H9 (cell line): ENCODE measurements at regions not wholly inside any gene's neighbourhood (a gene's known extent, or its start where the extent isn't known, plus 50 kb on each side); places are given as distances from the start of the nearest gene placed in this dataset.
"Not testable (repeated sequence)": the region's sequence is repeated elsewhere in the genome, so short reads cannot be mapped to it uniquely, and the experiment has no call there.

Experiments used
- DNase-seq: peaks from one replicate; pipeline ENCODE4 v3.0.0-alpha.2; 2017
- H2AFZ ChIP-seq: one replicate; pipeline ENCODE4 v1.6.1; 2013; ENCODE audit warnings: mild to moderate bottlenecking, low read length, control low read depth, moderate library complexity
- H2AK5ac ChIP-seq: 2 replicates; pipeline ENCODE4 v1.6.1; 2013; ENCODE audit warnings: low read length, control low read depth, mixed read lengths; ENCODE audit not compliant: insufficient read length
- H2BK120ac ChIP-seq: one replicate; pipeline ENCODE4 v1.6.1; 2013; ENCODE audit warnings: low read depth, mild to moderate bottlenecking, low read length, control low read depth, inconsistent platforms; ENCODE audit not compliant: poor library complexity, severe bottlenecking
- H2BK12ac ChIP-seq: 2 replicates; pipeline ENCODE4 v1.6.1; 2013; ENCODE audit warnings: low read length, control low read depth, mixed read lengths, low read depth; ENCODE audit not compliant: insufficient read length
- H2BK15ac ChIP-seq: 2 replicates; pipeline ENCODE4 v1.6.1; 2013; ENCODE audit warnings: low read depth, low read length, control low read depth
- H2BK20ac ChIP-seq: one replicate; pipeline ENCODE4 v1.6.1; 2013; ENCODE audit warnings: low read depth, mild to moderate bottlenecking, low read length, control low read depth, inconsistent platforms; ENCODE audit not compliant: poor library complexity, severe bottlenecking
- H2BK5ac ChIP-seq: 2 replicates; pipeline ENCODE4 v1.6.1; 2013; ENCODE audit warnings: low read length, control low read depth, mixed read lengths; ENCODE audit not compliant: insufficient read length
- H3K14ac ChIP-seq: 2 replicates; pipeline ENCODE4 v1.6.1; 2013; ENCODE audit warnings: low read length, control low read depth; ENCODE audit not compliant: insufficient read depth
- H3K18ac ChIP-seq: 2 replicates; pipeline ENCODE4 v1.6.1; 2013; ENCODE audit warnings: low read depth, mild to moderate bottlenecking, mixed read lengths, low read length, control low read depth; ENCODE audit not compliant: insufficient read length
- H3K23ac ChIP-seq: 2 replicates; pipeline ENCODE4 v1.6.1; 2013; ENCODE audit warnings: low read length, control low read depth, mixed read lengths, low read depth; ENCODE audit not compliant: insufficient read length
- H3K23me2 ChIP-seq: 2 replicates; pipeline ENCODE4 v1.6.1; 2013; ENCODE audit warnings: low read depth, mild to moderate bottlenecking, mixed read lengths, low read length, control low read depth; ENCODE audit not compliant: insufficient read length, poor library complexity, severe bottlenecking
- H3K27ac ChIP-seq: 2 replicates; pipeline ENCODE4 v1.5.1; 2013; ENCODE audit warnings: low read length, control low read depth, mixed read lengths, low read depth; ENCODE audit not compliant: insufficient read length
- H3K27me3 ChIP-seq: 2 replicates; pipeline ENCODE4 v1.6.1; 2013; ENCODE audit warnings: low read length, control low read depth, inconsistent platforms; ENCODE audit not compliant: insufficient read depth
- H3K4ac ChIP-seq: 2 replicates; pipeline ENCODE4 v1.6.1; 2013; ENCODE audit warnings: low read depth, mild to moderate bottlenecking, control low read depth, inconsistent platforms, low read length, moderate library complexity
- H3K4me1 ChIP-seq: 2 replicates; pipeline ENCODE4 v1.6.1; 2013; ENCODE audit warnings: low read length, control low read depth, inconsistent platforms; ENCODE audit not compliant: insufficient read depth
- H3K4me2 ChIP-seq: 2 replicates; pipeline ENCODE4 v1.6.1; 2013; ENCODE audit warnings: low read length, control low read depth, mixed read lengths; ENCODE audit not compliant: insufficient read length, insufficient read depth
- H3K56ac ChIP-seq: 2 replicates; pipeline ENCODE4 v1.6.1; 2013; ENCODE audit warnings: low read depth, mild to moderate bottlenecking, mixed read lengths, low read length, control low read depth; ENCODE audit not compliant: insufficient read length
- H3K79me1 ChIP-seq: 2 replicates; pipeline ENCODE4 v1.6.1; 2013; ENCODE audit warnings: low read depth, mild to moderate bottlenecking, moderate library complexity, low read length, control low read depth, inconsistent platforms; ENCODE audit not compliant: insufficient read depth, poor library complexity, severe bottlenecking
- H3K79me2 ChIP-seq: 2 replicates; pipeline ENCODE4 v1.6.1; 2013; ENCODE audit warnings: low read length, control low read depth, inconsistent platforms; ENCODE audit not compliant: insufficient read depth
- H3K9ac ChIP-seq: 2 replicates; pipeline ENCODE4 v1.6.1; 2013; ENCODE audit warnings: low read length, control low read depth, mixed read lengths; ENCODE audit not compliant: insufficient read length; ENCODE audit errors: extremely low read depth
- H3K9me3 ChIP-seq: one replicate; pipeline ENCODE4 v1.6.1; 2013; ENCODE audit warnings: low read depth, low read length, inconsistent platforms; ENCODE audit not compliant: control insufficient read depth
- H3T11ph ChIP-seq: one replicate; pipeline ENCODE4 v1.6.1; 2013; ENCODE audit warnings: mild to moderate bottlenecking, low read length, control low read depth, inconsistent platforms
- H4K20me1 ChIP-seq: one replicate; pipeline ENCODE4 v1.6.1; 2013; ENCODE audit not compliant: control insufficient read depth, insufficient read length, insufficient read depth
- H4K5ac ChIP-seq: 2 replicates; pipeline ENCODE4 v1.6.1; 2013; ENCODE audit warnings: low read depth, mild to moderate bottlenecking, mixed read lengths, low read length, control low read depth; ENCODE audit not compliant: insufficient read length
- H4K8ac ChIP-seq: replicated peaks from 2 replicates; pipeline ENCODE4 v1.6.1; 2013; ENCODE audit warnings: low read length, control low read depth, mixed read lengths, low read depth; ENCODE audit not compliant: insufficient read length
- H4K91ac ChIP-seq: 2 replicates; pipeline ENCODE4 v1.6.1; 2013; ENCODE audit warnings: low read depth, mild to moderate bottlenecking, moderate library complexity, mixed read lengths, low read length, control low read depth; ENCODE audit not compliant: insufficient read length
- H3K27ac Mint-ChIP-seq, 3 experiments: 2 replicates in 2 of 3; 3 replicates in 1 of 3; pipeline ENCODE4 v1.8.0; 2020 to 2021; ENCODE audit warnings: mixed read lengths in 3 of 3, mild to moderate bottlenecking in 1 of 3, moderate library complexity in 1 of 3
- H3K27me3 Mint-ChIP-seq: 2 replicates; pipeline ENCODE4 v1.8.0; 2021; ENCODE audit warnings: low read depth, mild to moderate bottlenecking, moderate library complexity, mixed read lengths
- H3K36me3 Mint-ChIP-seq, 3 experiments: 2 replicates in 2 of 3; 3 replicates in 1 of 3; pipeline ENCODE4 v1.8.0; 2020 to 2021; ENCODE audit warnings: low read depth in 3 of 3, mixed read lengths in 3 of 3; ENCODE audit not compliant: insufficient read depth in 1 of 3
- H3K4me1 Mint-ChIP-seq, 2 experiments: 2 replicates each; pipeline ENCODE4 v1.8.0; 2020; ENCODE audit warnings: mixed read lengths in 2 of 2
- H3K4me3 Mint-ChIP-seq, 2 experiments: 2 replicates in 1 of 2; 3 replicates in 1 of 2; pipeline ENCODE4 v1.8.0; 2020 to 2021; ENCODE audit warnings: mild to moderate bottlenecking in 2 of 2, mixed read lengths in 2 of 2, moderate library complexity in 1 of 2
- H3K9me3 Mint-ChIP-seq, 2 experiments: 2 replicates in 1 of 2; 3 replicates in 1 of 2; pipeline ENCODE4 v1.8.0; 2020; ENCODE audit warnings: mild to moderate bottlenecking in 2 of 2, mixed read lengths in 2 of 2, moderate library complexity in 1 of 2
- WGBS: extraction: QIAGEN DNeasy Blood & Tissue Kit; methylation state at CpG from one replicate; pipeline ENCODE4 v1.1.7; 2013; ENCODE audit warnings: missing lambda C conversion rate, low lambda C conversion rate, mixed read lengths; ENCODE audit not compliant: insufficient read length; ENCODE audit errors: extremely low coverage; 5-methylcytosine and 5-hydroxymethylcytosine counted together
- TF ChIP-seq, protein P1 (sequence below): fragments of 200-600 bp; sonication (generic); conservative IDR thresholded peaks from 3 replicates; pipeline ENCODE4 v1.8.0; 2021; ENCODE audit warnings: antibody characterized with exemption, mild to moderate bottlenecking

DNA sequence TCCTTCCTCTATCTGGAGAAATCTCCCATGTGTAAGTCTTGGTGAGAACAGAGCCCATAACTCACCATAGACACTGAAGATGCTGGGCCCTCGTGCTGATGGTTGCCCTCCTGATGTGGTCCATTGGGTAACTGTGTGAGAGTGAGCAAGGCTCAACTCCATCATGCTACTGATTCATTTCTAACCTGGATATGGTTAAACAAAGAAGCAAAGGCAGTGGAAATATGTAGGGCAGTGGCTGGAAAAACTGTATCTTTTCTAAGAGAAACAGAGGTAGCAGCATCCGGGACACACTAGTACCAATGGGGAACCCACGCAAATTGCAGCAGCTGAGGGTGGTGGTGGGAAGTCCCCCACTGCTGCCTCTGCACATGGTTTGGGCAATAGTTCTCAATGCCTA, 221.7 kb downstream of the KLF6 start:
- Histone ChIP-seq H3K9me3 (no peaks in the 10 kb centered on the region), H4K5ac (no peak overlapping the region), H4K20me1 (no peaks in the 10 kb centered on the region), H3K4me2 (no peak overlapping the region), H2AK5ac (no peak overlapping the region), H2BK15ac (no peak overlapping the region), H2AFZ (no peak overlapping the region), H3K4me1 (no peaks in the 10 kb centered on the region), H2BK120ac (no peak overlapping the region), H3K23ac (no peak overlapping the region), H4K8ac (no peak overlapping the region), H3K23me2 (no peaks in the 10 kb centered on the region), H3K27me3 (no peaks in the 10 kb centered on the region), H3K56ac (no peak overlapping the region), H3K4ac (no peak overlapping the region), H3T11ph (no peak overlapping the region), H2BK5ac (no peak overlapping the region), H3K79me2 (no peaks in the 10 kb centered on the region), H3K27ac (no peak overlapping the region), H3K14ac (no peak overlapping the region), H3K18ac (no peak overlapping the region), H3K79me1 (no peaks in the 10 kb centered on the region), H3K9ac (no peak overlapping the region), H4K91ac (no peak overlapping the region), H2BK20ac (no peak overlapping the region), H2BK12ac (no peak overlapping the region)
- Mint-ChIP-seq H3K9me3 (peaks cover 0 to 4% of the 10 kb centered on the region in 2 experiments; a peak in 2 of 5 replicates), H3K27ac (no peak overlapping the region), H3K4me1 (no peaks in the 10 kb centered on the region), H3K27me3 (no peaks in the 10 kb centered on the region; the same call in 1 of the 2 replicates), H3K4me3 (no peak overlapping the region), H3K36me3 (no peaks in the 10 kb centered on the region; a peak in 2 of 7 replicates)
- TF ChIP-seq, protein P1, sequence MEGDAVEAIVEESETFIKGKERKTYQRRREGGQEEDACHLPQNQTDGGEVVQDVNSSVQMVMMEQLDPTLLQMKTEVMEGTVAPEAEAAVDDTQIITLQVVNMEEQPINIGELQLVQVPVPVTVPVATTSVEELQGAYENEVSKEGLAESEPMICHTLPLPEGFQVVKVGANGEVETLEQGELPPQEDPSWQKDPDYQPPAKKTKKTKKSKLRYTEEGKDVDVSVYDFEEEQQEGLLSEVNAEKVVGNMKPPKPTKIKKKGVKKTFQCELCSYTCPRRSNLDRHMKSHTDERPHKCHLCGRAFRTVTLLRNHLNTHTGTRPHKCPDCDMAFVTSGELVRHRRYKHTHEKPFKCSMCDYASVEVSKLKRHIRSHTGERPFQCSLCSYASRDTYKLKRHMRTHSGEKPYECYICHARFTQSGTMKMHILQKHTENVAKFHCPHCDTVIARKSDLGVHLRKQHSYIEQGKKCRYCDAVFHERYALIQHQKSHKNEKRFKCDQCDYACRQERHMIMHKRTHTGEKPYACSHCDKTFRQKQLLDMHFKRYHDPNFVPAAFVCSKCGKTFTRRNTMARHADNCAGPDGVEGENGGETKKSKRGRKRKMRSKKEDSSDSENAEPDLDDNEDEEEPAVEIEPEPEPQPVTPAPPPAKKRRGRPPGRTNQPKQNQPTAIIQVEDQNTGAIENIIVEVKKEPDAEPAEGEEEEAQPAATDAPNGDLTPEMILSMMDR = no peak
- no CpG with 5 or more reads among the region's 3 CpGs for WGBS
- no peak for DNase-seq

DNA sequence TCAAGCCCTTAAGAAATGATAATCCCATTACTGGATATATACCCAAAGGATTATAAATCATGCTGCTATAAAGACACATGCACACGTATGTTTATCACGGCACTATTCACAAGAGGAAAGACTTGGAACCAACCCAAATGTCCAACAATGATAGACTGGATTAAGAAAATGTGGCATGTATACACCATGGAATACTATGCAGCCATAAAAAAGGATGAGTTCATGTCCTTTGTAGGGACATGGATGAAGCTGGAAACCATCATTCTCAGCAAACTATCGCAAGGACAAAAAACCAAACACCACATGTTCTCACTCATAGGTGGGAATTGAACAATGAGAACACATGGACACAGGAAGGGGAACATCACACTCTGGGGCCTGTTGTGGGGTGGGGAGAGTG, 224.4 kb downstream of the KLF6 start:
- not testable (repeated sequence) for H2AFZ ChIP-seq, H2BK12ac ChIP-seq, H3K27ac ChIP-seq, H4K8ac ChIP-seq, H3K4me1 ChIP-seq, H3K36me3 Mint-ChIP-seq, H3K23ac ChIP-seq, H2BK15ac ChIP-seq, H3K4ac ChIP-seq, DNase-seq, H3K27me3 Mint-ChIP-seq, H3K9me3 ChIP-seq, H2BK20ac ChIP-seq, H2BK5ac ChIP-seq, H2BK120ac ChIP-seq, H3K79me1 ChIP-seq, H4K91ac ChIP-seq, H3K23me2 ChIP-seq, H3K14ac ChIP-seq, H3K27ac Mint-ChIP-seq, H3K4me2 ChIP-seq, H4K20me1 ChIP-seq, H3K27me3 ChIP-seq, H3K18ac ChIP-seq, H3K4me3 Mint-ChIP-seq, H3K4me1 Mint-ChIP-seq, H3K9ac ChIP-seq, H3K56ac ChIP-seq, H4K5ac ChIP-seq, H2AK5ac ChIP-seq, H3T11ph ChIP-seq, H3K79me2 ChIP-seq, H3K9me3 Mint-ChIP-seq
- WGBS = no CpG with 5 or more reads among the region's 3 CpGs
